ENCODE measurements at regions not wholly inside any gene's neighbourhood (a gene's known extent, or its start where the extent isn't known, plus 50 kb on each side); places are given as distances from the start of the nearest gene placed in this dataset.
A peak's percentile ranks its signal among the peaks of the same experiment; 100 is the strongest.

GRCh38 chr18:76621226-76621625 lies 126.2 kb upstream of the ZNF516 start:
- peaks cover 2% of the 10 kb centered on the region for H3K27me3 Mint-ChIP-seq (ENCODE audit: unreplicated experiment)
- H3K36me3 Mint-ChIP-seq (ENCODE audit: low read depth, unreplicated experiment) = no peaks in the 10 kb centered on the region
- DNase-seq (ENCODE audit: low spot score) = no peak
- H3K27ac Mint-ChIP-seq (ENCODE audit: unreplicated experiment) = no peak overlapping the region
- H3K4me3 Mint-ChIP-seq (ENCODE audit: unreplicated experiment) = peak overlapping the region; percentile 21
- H3K4me1 Mint-ChIP-seq (ENCODE audit: unreplicated experiment) = peaks cover 38% of the 10 kb centered on the region
- no peak for TF ChIP-seq CTCF (IDR thresholded peaks at IDR 0.05; ENCODE audit: unreplicated experiment)
- no peaks in the 10 kb centered on the region for H3K9me3 Mint-ChIP-seq (ENCODE audit: unreplicated experiment)

- Mint-ChIP-seq H3K4me1 (ENCODE audit: unreplicated experiment) (peaks cover 38% of the 10 kb centered on the region), H3K4me3 (ENCODE audit: unreplicated experiment) (peak overlapping the region; percentile 65), H3K27me3 (ENCODE audit: unreplicated experiment) (peaks cover 2% of the 10 kb centered on the region), H3K36me3 (ENCODE audit: low read depth, unreplicated experiment) (no peaks in the 10 kb centered on the region), H3K9me3 (ENCODE audit: unreplicated experiment) (no peaks in the 10 kb centered on the region), H3K27ac (ENCODE audit: unreplicated experiment) (peak overlapping the region; percentile 57)
- TF ChIP-seq CTCF (IDR thresholded peaks at IDR 0.05; ENCODE audit: unreplicated experiment) = peak; percentile 33
- DNase-seq (ENCODE audit: low spot score) = peak; percentile 71
These were observed 125.5 kb upstream of the ZNF516 start for GRCh38 chr18:76620321-76621170.

- Mint-ChIP-seq H3K27ac (ENCODE audit: unreplicated experiment) (peak overlapping the region; percentile 64), H3K9me3 (ENCODE audit: unreplicated experiment) (no peaks in the 10 kb centered on the region), H3K36me3 (ENCODE audit: low read depth, unreplicated experiment) (no peaks in the 10 kb centered on the region), H3K4me3 (ENCODE audit: unreplicated experiment) (no peak overlapping the region), H3K27me3 (ENCODE audit: unreplicated experiment) (peaks cover 2% of the 10 kb centered on the region), H3K4me1 (ENCODE audit: unreplicated experiment) (peaks cover 38% of the 10 kb centered on the region)
- DNase-seq (ENCODE audit: low spot score) = peak; percentile 39
- TF ChIP-seq CTCF (IDR thresholded peaks at IDR 0.05; ENCODE audit: unreplicated experiment) = no peak
These were observed 124.7 kb upstream of the ZNF516 start for GRCh38 chr18:76619621-76620315.

GRCh38 chr18:76619261-76619620 lies 124.2 kb upstream of the ZNF516 start:
- H3K4me1 Mint-ChIP-seq (ENCODE audit: unreplicated experiment) = peaks cover 38% of the 10 kb centered on the region
- H3K9me3 Mint-ChIP-seq (ENCODE audit: unreplicated experiment) = no peaks in the 10 kb centered on the region
- no peak for TF ChIP-seq CTCF (IDR thresholded peaks at IDR 0.05; ENCODE audit: unreplicated experiment)
- H3K27me3 Mint-ChIP-seq (ENCODE audit: unreplicated experiment) = peaks cover 2% of the 10 kb centered on the region
- no peaks in the 10 kb centered on the region for H3K36me3 Mint-ChIP-seq (ENCODE audit: low read depth, unreplicated experiment)
- peak overlapping the region; percentile 24 for H3K4me3 Mint-ChIP-seq (ENCODE audit: unreplicated experiment)
- peak overlapping the region; percentile 64 for H3K27ac Mint-ChIP-seq (ENCODE audit: unreplicated experiment)
- DNase-seq (ENCODE audit: low spot score) = no peak

- peaks cover 38% of the 10 kb centered on the region for H3K4me1 Mint-ChIP-seq (ENCODE audit: unreplicated experiment)
- H3K27ac Mint-ChIP-seq (ENCODE audit: unreplicated experiment) = peak overlapping the region; percentile 64
- no peak for TF ChIP-seq CTCF (IDR thresholded peaks at IDR 0.05; ENCODE audit: unreplicated experiment)
- no peaks in the 10 kb centered on the region for H3K36me3 Mint-ChIP-seq (ENCODE audit: low read depth, unreplicated experiment)
- H3K4me3 Mint-ChIP-seq (ENCODE audit: unreplicated experiment) = no peak overlapping the region
- H3K27me3 Mint-ChIP-seq (ENCODE audit: unreplicated experiment) = peaks cover 5% of the 10 kb centered on the region
- no peaks in the 10 kb centered on the region for H3K9me3 Mint-ChIP-seq (ENCODE audit: unreplicated experiment)
- no peak for DNase-seq (ENCODE audit: low spot score)
These were observed 123.7 kb upstream of the ZNF516 start for GRCh38 chr18:76618721-76619120.

Measured in endothelial cell (in vitro differentiated cells).